ENCODE measurements at regions not wholly inside any gene's neighbourhood (a gene's known extent, or its start where the extent isn't known, plus 50 kb on each side); places are given as distances from the start of the nearest gene placed in this dataset.

DNA sequence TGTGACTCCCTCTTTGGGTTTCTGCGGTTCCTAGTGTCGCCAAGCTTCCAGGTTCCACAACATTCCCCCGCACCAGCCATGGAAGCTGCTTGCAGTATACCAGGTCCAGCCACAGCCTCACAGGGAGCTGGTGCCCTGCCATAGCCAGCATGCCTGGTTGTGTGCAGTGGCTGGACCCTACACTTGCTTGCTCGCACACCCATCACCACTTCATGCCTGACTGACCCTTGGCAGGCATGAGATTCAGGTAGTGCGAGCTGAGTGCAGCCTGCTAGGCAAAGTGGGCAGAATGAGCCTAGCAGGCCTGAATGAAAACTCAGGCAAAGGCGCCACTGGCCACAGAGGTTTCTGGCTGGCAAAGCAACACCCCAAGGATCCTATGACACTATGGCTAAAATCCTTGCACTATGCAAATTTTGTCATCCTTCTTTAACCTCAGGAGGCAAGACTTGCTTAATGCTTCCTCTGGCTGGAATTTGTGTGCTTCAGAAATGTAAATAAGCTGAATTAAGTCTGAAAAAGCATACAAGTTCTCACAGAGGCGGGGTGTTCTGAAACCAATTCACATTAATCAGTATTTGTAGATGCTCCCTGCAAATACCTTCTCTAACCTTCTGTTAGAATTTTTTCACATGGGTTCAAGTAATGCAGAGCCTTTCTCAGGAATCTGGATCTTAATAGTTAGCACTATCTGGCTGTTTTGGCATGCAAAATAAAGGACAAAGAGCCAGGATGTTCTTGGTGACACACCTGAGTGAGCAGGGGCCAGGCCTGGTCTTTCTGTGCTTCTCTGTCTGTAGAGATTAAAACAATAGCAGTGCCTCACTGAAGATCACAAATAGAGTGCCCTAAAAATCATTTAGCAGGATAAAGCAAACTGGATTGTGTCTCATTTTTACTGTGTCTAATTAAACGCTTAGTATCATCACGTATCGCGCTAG, 256.9 kb downstream of the GPATCH2 start:
- DNase-seq, result no peak

DNA sequence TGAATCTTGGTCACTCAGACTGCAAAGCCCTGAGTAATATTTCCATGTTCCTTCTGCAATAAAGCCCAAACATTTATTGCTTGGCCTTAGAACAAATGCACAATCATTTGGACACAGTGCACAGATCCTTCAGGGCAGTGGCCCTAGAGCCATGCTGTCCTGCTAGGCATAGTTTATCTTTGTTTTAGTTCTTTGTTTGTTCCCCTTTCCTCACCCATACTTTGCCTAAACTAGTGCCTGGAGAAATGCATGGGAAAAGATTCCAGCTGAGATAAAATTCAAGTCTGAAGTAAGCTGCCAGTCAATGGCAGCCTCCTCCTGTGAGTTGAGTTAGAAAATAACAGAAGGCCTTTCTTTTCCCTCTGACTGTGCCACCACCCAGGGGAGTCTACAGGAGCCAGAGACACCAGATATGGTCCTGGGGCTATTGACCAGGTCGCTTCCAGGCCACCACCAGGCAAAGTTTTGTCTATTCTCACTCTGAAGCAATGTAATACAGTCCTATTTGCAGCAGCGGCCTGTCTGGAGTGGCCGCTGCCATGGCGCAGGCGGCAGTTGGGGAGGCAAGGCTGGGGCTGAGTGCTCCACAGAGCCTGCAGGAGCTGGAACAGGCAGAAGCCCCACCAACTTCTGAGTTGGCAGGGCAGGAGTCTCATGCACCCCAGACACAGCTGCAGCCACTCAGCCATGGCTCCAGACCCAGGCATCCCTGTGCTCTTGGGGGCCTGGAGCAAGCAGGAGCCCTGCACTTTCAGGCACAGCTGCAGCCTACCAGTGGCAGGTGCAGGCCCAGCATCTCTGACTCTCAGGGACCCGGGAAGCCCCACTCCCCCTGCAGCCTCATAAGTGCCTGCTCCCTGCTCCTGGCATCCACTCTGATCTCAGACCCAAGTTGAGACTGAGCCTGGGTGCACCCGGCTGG, 258.6 kb downstream of the GPATCH2 start:
- no peak for DNase-seq

DNA sequence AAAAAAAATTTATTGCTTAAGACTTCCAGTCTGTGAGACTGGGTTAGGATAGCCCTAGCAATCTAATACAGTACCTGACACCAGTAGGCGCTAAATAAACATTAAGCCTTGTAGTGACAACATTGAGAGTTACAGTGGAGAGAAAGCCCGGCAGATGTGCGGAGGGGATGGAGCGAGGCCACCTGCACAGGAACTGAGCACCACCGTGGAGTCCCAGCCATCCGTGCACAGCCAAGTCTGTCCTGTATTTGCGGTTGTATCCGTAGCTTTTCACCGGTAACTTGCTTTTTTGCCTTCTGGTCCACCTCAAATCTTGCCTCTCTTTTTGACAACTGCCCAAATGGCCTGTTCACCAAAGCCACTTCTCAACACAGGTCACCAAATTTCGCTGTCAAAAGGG, 260.1 kb downstream of the GPATCH2 start:
- DNase-seq, result no peak

DNA sequence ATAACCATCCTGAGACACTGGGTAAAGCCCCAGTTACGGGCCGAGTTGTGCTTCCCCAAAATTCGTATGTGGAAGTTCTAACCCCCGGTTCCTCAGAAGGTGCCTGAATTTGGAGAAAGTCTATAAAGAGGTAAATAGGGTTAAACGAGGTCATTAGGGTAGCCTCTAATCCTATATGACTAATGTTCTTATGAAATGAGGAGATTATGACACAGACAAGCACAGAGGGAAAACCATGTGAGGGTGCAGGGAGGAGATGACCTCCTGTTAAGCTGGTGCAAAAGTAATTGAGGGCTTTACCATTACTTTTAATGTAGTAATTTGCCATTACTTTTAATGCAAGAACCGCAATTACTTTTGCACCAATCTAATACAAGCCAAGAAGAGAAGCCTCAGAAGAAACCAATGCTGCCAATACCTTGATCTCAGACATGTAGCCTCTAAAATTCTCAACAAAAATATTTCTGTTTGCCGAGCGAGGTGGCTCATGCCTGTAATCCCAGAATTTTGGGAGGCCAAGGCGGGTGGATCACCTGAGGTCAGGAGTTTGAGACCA, 260.8 kb downstream of the GPATCH2 start:
- DNase-seq, result no peak

DNA sequence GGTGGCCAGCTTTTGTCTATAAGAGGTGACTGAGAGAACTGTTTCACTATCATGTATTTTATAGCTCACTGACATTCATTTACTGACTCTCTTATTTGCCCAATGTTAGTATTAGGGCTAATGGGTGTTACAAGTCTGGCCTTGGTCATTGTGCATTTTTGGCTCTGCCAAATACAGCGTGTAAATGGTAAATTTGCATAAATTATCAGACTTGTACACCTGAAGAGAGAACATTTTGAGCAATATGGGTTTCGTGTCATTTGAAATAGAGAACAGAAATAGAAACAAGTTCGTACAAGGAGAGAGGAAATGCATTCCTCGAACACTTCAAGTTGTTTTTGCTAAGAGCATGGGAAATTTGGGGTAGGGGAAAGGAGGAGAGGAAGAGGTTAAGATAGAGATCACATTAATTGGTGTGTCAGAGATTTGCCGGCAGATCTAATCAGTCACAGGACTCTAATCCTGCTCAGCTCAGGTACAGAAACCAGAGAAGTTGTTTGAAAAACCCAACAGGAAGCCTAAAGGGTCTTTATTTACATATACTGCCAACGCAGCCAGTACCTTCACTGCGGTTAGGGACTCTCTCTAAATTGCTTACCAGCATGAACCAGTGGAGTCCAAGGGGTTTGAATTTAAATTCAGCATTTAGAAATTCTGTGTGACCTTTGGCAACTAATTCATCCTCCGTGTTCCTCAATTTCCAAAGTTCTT, 261.5 kb downstream of the GPATCH2 start:
- DNase-seq, result no peak

DNA sequence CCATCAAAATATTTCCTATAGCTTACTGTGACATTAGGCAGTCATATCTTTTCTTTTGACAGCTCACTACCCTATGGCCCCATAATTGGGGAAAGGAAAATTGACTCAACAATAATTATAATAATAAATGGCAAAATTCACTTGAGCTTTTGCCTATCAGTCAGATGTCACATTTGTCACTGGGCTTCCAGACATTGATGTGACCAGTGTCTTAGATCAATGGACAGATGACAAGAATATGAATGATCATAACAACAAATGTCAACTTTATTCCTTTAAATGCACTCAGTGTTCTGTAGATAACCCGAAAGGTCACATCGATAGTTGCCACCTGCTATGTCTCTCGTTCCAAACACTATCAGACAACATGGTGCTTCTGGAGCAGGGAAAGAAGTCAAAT, 266.7 kb downstream of the GPATCH2 start:
- no peak for DNase-seq

DNA sequence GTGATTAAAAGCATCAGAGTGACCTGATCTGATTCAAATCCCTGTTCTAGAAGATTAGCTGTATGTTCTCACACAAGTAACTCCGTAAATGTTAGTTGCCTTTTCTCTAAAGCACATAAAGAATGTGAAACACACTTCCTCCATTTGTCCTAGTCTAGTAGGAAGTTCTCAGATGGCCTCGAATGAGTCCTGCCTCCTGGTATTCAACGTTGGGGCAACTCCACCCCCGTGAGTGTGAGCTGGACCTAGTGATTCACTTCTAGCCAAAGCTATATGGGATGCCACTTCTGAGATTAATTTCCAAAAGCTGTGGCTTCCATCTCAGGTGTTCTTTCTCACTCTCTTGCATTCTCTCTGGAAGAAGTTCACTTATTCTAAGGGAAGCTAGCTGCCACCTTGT, 267.6 kb downstream of the GPATCH2 start:
- DNase-seq, result no peak

DNA sequence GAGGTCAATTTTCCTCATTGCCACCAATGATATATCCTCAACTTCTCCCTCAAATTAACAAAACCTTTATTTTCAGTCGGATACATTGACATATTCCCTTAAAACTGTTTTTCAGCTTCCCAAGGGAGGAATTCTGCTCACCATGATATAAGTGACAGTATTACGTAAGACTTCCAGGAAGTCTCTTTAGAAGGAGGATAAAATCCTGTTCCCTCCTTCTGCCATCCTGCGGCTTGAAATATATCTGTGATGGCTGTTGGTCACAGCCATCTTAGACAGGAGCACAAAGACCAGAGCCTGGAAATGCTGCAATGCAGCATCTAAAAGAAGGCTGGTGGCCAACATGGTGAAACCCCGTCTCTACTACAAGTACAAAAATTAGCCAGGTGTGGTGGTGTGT, 270.4 kb downstream of the GPATCH2 start:
- no peak for DNase-seq

DNA sequence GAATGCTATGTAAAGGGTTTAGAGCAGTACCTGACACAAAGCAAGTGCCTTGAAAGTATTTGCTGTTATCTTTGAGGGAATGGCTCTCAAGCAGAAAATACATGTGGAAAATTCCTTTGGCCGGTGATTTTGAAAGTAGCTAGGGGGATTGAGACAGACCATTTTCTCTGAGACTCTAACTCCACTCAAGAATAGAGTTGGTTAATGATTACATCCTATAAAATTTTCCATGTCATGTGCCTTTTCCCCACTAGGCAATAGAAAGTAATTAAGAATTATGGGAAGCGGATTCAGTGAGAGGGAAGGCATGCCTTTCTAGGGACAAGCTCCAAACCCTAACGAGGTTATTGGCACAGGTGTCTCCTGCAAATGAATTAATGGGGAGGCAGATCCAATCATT, 276.0 kb downstream of the GPATCH2 start:
- no peak for DNase-seq

DNA sequence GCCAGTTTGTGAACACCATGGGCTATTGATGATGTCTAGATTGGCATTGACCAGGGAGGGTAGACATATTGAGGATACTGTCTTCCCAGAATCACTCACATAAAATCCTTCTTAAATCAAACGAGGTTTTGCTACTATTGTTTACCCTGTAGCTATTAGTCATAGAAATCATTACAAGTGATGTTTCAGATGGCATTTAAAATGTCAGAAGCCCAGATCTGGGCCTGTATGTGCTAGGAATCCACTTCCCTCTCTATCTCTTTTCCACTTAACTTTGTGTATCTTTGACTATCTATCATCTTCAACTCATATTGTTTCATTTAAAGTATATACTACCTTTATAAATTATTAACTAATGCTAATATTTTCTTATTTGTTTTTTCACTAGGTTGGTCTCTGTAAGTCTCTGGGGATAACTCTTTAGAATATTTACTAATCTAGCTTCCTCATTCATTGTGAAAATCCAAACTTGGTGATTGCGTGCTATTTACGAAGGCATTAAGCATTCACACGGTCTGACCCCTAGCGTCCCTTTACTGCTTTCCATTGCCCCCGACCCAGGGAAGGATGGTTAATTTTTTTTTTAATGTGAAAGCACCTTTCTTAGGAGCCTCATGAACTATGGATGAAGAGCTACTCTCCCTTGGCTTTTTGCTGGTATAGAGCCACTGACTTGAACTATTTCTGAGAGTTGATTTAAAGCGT, 281.8 kb downstream of the GPATCH2 start:
- DNase-seq, result no peak

DNA sequence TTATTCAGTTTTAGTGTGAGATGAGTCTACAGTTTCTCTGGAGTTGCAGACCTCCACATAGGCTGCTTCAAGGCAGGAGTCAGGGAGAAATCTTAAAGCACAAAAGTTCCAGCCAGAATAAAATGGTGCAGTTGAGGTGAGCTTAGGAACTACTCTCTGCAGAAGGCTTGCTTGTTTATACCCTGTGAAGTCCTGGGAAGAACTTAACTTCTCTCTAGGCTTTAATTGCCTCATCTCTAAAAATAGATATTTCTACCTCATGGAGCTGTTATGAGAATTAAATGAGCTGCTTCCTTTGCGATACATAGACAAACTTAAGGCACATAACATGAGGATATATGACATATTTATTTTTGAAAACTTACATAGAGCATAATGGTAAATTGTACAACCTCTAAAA, 286.2 kb downstream of the GPATCH2 start:
- no peak for DNase-seq

DNA sequence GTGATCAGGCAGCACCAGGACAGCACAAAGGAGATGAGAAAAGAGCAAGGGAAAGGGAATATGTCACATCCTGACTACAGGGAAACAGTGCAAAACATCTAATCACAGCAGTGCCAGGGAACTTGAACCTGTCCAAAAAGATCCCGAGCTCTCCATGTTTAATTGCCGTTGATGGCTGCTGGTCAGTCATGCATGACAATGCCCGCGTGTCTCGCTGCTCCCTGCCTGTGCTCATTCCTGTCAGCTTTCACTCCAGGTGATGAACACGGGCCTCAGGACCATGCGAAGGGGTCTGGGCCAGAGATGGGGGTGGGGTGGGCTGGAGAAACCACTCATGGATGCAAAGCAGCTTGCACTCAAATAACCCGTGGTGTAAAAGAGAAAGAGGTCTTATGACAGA, 287.0 kb downstream of the GPATCH2 start:
- DNase-seq, result no peak

DNA sequence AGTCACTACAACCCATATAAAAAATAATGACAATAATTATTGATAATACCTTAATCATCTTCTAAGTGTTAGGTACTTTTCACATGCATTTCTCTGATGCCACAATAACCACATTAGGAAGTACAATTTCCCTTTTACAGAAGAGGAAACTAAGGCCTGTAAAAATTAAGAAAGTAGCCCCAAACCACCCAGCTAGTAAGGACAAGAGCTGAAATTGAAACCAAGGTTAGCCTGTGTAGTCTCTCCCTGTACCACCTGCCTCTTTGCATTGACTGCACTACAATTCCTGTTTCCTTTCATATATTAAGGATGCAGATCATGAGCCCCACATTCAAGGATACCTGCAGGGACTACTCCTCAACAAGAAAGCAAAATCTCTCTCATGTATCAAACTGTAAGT, 288.8 kb downstream of the GPATCH2 start:
- DNase-seq, result no peak

DNA sequence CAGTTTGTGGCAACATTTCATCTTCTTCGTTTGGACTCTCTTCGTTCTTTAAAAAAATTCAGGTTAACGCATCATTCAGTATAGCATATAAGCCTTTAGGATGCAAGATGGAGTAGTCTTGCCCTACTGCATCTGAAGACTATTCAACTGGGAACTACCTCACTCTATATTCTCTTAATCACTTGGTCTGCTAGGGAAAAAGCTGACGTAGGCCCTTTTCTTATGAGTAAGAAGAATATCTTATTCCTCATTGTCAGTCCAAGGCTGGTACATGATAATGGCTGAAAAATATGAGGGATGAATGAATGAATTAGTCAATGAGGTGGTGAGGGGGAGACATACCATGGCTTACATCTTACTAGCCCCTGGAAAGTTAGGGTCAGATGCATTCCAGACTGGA, 294.2 kb downstream of the GPATCH2 start:
- DNase-seq, result no peak

DNA sequence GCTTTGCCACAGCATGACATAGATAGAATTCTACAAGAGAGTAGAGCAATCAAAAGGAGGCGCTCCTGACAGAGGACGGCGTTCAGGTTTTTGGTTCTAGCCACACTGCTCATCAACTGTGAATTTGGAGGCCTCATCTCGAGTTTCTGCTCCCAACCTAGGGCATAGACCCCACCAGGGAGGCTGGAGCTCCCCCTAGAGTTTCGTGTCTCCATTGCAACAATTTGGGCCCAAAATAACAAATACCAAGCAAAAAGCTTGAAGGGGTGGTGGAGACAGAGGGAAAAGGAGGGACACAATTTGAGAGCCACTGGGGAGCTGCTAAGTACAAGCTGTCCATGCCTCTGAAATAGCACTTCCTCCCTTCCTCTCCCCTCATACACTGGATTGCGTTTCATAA, 297.0 kb downstream of the GPATCH2 start:
- peak in 2 of 3 donors; percentile 7 to 34 for DNase-seq

DNA sequence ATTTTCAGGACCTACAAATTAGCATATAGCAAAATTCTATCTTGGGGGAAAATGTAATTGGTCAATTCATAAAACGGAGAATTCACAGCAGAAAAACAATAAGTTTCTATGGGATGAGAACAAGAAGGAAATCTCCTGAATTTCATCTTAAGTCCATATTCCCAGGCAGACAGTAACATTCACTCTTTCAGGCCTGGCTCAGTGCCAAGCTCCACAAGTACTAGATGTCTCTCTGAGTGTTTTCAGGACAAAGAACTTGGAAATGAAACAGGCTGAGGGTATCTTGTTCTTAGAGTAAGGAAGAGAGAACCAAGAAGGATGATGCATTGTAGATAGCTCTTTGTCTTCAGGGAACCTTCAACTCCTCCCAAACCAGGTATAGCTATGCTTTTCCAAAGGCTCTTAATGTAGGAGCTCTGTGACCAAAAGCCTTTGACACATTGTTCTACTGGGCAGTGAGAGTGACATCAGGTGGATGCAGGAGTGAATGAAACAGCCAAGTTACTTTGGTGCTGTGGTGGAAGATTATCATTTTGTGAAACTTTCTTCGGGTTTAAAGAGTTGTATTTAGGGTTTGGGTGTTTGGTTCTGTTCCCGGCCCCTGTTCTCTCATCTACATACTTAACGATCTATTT, 298.3 kb downstream of the GPATCH2 start:
- DNase-seq, result peak; percentile 10 to 41 (median 27)

DNA sequence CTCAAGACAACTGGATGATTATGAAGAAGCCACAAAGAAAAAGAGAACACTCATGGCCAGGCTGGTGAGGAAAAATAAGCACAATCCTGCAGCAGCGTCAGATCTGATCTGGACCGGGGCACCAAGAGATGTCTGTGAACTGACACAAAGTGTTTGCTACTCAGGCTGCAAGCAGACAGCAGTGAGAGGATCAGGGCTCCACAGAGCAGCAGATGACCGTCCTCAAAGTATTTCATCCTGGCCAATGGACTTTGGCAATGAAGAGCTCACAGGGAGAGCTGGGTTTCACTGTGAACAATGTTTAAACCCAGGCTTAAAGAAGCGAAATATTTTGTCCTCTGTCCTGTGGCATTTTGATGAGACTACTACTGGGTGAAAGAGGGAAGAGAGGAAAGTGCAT, 299.2 kb downstream of the GPATCH2 start:
- peak in 1 of 3 donors; percentile 13 for DNase-seq

DNA sequence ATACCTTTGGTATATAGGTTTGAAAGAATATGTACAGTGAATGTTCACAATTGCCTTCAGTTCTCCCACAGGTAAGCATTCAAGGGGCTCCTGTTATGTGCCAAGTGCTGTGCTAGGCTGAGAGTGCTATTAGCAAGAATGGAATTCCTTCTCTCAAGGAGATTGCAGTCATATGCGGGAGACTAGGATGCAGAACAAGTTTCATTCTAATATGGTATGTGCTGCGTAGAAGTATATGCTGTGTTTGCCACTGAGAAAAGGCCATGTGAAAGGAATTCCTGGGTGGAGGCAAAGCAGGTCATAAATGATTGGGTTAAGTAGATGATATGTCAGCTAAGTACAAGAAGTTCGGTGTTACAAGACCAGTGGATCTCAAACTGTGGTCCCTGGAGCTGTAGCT, 303.0 kb downstream of the GPATCH2 start:
- DNase-seq, result no peak

DNA sequence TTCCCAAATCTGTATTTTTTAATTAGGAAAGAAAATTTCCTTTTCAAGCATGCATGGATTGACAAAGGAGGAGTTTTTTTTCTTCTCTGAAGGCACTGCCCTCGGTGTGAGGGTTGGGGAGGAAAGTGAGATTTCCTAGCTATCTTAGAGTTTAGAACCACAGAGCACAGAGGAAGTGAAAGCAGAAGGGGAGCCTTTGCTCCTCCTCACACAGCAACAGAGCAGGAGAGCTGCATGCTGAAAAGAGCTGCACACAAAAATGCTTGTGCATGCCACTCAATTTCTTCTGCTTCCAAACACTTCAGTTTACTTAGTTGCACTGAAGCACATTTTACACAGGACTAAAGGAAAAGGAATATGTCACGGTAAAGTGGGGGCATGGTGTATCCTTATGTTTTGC, 308.1 kb downstream of the GPATCH2 start:
- peak in 1 of 3 donors; percentile 5 for DNase-seq

DNA sequence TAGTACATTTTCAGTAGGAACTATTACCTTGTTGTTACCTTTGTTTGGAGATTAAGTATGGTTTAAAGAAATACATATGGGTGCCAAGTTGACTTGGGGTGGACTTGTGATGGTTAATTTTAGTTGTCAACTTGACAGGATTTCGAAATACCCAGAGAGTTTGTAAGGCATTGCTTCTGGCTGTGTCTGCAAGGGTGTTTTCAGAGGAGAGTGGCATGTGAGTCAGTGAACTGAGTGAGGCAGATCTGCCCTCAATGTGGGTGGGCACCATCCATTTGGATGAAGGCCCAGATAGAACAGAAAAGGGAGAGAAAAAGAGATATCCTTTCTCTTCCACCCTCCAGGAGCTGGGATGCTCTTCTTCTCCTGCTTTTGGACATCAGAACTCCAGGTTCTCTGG, 315.5 kb downstream of the GPATCH2 start:
- no peak for DNase-seq

DNA sequence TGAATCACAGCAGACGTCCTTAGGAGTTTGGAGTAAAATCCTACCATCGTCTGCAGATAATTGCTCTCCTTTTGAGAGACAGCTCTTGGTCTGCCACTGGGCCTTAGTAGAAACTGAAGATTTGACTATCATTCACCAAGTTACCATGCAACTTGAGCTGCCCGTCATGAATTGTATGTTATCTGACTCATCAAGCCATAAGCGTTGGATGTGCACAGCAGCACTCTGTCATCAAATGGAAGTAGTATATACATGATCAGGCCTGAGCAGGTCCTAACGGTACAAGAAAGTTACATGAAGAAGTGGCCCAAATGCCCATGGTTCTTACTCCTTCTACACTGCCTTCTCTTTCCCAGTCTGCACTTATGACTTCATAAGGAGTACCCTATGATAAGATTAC, 317.8 kb downstream of the GPATCH2 start:
- DNase-seq, result no peak
